HG03066 (cell line): ENCODE measurements at regions not wholly inside any gene's neighbourhood (a gene's known extent, or its start where the extent isn't known, plus 50 kb on each side); places are given as distances from the start of the nearest gene placed in this dataset.

Source experiments
- ATAC-seq: cut with Tn5 transposase; IDR thresholded peaks from one replicate; pipeline ENCODE4 v1.9.1; 2021; ENCODE audit warnings: low read depth; ENCODE audit not compliant: unreplicated experiment

GRCh38 chr1:216793973-216794372 lies 70.7 kb upstream of the ESRRG start:
- ATAC-seq, result no peak

GRCh38 chr1:216793303-216793702 lies 70.1 kb upstream of the ESRRG start:
- ATAC-seq, result no peak

- no peak for ATAC-seq
Measured at GRCh38 chr1:216788671-216789070, 65.4 kb upstream of the ESRRG start.

- no peak for ATAC-seq
Measured at GRCh38 chr1:216785737-216786136, 62.5 kb upstream of the ESRRG start.

GRCh38 chr1:216785221-216785620 lies 62.0 kb upstream of the ESRRG start:
- no peak for ATAC-seq

- ATAC-seq, result no peak
Measured at GRCh38 chr1:216779686-216780085, 56.5 kb upstream of the ESRRG start.

- no peak for ATAC-seq
Measured at GRCh38 chr1:216778737-216779136, 55.5 kb upstream of the ESRRG start.

- ATAC-seq, result no peak
Measured at GRCh38 chr1:216777148-216777547, 53.9 kb upstream of the ESRRG start.
